ENCODE measurements at regions not wholly inside any gene's neighbourhood (a gene's known extent, or its start where the extent isn't known, plus 50 kb on each side); places are given as distances from the start of the nearest gene placed in this dataset.

- Mint-ChIP-seq H3K27ac (no peak overlapping the region), H3K4me3 (no peak overlapping the region), H3K36me3 (peaks cover 73% of the 10 kb centered on the region), H3K9me3 (peaks cover 92% of the 10 kb centered on the region), H3K27me3 (ENCODE audit: low read depth) (peaks cover 3% of the 10 kb centered on the region), H3K4me1 (no peaks in the 10 kb centered on the region)
- POLR2A ChIA-PET: no interaction called here
- DNase-seq (ENCODE audit: low spot score) (no peak), ATAC-seq (no peak)
- CTCF ChIA-PET: no interaction called here
- TF ChIP-seq NFE2L1 (CRISPR knock-in tag; IDR thresholded peaks at IDR 0.05): no peak
- TF ChIP-seq GABPB1 (CRISPR knock-in tag; IDR thresholded peaks at IDR 0.05): no peak
- no peak for TF ChIP-seq ZNF138 (CRISPR knock-in tag; conservative IDR thresholded peaks at IDR 0.05)
- no peak for TF ChIP-seq CBFB (CRISPR knock-in tag; IDR thresholded peaks at IDR 0.05; ENCODE audit: low read depth)
- TF ChIP-seq CREM (CRISPR knock-in tag; IDR thresholded peaks at IDR 0.05): no peak
- TF ChIP-seq JAZF1 (CRISPR knock-in tag; IDR thresholded peaks at IDR 0.05): no peak
- no peak for TF ChIP-seq ATF1 (CRISPR knock-in tag; IDR thresholded peaks at IDR 0.05)
- no peak for TF ChIP-seq GRHL2 (CRISPR knock-in tag; IDR thresholded peaks at IDR 0.05; ENCODE audit: insufficient replicate concordance, severe bottlenecking)
- TF ChIP-seq ZNF317 (CRISPR knock-in tag; IDR thresholded peaks at IDR 0.05; ENCODE audit: borderline replicate concordance, low read depth): no peak
These were observed 187.6 kb upstream of the CNTN6 start for GRCh38 chr3:905217-905616.

GRCh38 chr3:906739-907138, 186.1 kb upstream of the CNTN6 start:
- TF ChIP-seq GTF2I (CRISPR knock-in tag; conservative IDR thresholded peaks at IDR 0.05): no peak
- no peak for TF ChIP-seq ZMAT4 (CRISPR knock-in tag; IDR thresholded peaks at IDR 0.05)
- no peak for TF ChIP-seq HMGXB4 (CRISPR knock-in tag; IDR thresholded peaks at IDR 0.05)
- no peak for TF ChIP-seq PREB (CRISPR knock-in tag; IDR thresholded peaks at IDR 0.05; ENCODE audit: borderline replicate concordance)
- TF ChIP-seq ZBTB21 (CRISPR knock-in tag; IDR thresholded peaks at IDR 0.05; ENCODE audit: borderline replicate concordance): no peak
- TF ChIP-seq ZNF671 (CRISPR knock-in tag; IDR thresholded peaks at IDR 0.05): no peak
- no peak for TF ChIP-seq E2F4 (CRISPR knock-in tag; IDR thresholded peaks at IDR 0.05; ENCODE audit: borderline replicate concordance, low read depth)
- no peak for TF ChIP-seq PRRX2 (CRISPR knock-in tag; IDR thresholded peaks at IDR 0.05)
- no peak for TF ChIP-seq TEAD4 (CRISPR knock-in tag; IDR thresholded peaks at IDR 0.05)
- no peak for TF ChIP-seq ZNF416 (CRISPR knock-in tag; IDR thresholded peaks at IDR 0.05)
- TF ChIP-seq ARID4B (CRISPR knock-in tag; IDR thresholded peaks at IDR 0.05; ENCODE audit: borderline replicate concordance): no peak
- TF ChIP-seq ZNF317 (CRISPR knock-in tag; IDR thresholded peaks at IDR 0.05; ENCODE audit: borderline replicate concordance, low read depth): no peak
- no peak overlapping the region for H3K27ac Mint-ChIP-seq
- ChIA-PET POLR2A (no interaction called here), CTCF (no interaction called here)
- no peak overlapping the region for H3K4me3 Mint-ChIP-seq
- H3K9me3 Mint-ChIP-seq: peaks cover 95% of the 10 kb centered on the region
- peaks cover 82% of the 10 kb centered on the region for H3K36me3 Mint-ChIP-seq
- ATAC-seq: no peak
- no peak for DNase-seq (ENCODE audit: low spot score)
- peaks cover 3% of the 10 kb centered on the region for H3K27me3 Mint-ChIP-seq (ENCODE audit: low read depth)
- H3K4me1 Mint-ChIP-seq: no peaks in the 10 kb centered on the region

All from WTC11 (cell line).